Left forelimb (tissue), 1 donor: ENCODE measurements at regions not wholly inside any gene's neighbourhood (a gene's known extent, or its start where the extent isn't known, plus 50 kb on each side); places are given as distances from the start of the nearest gene placed in this dataset.
A peak's percentile ranks its signal among the peaks of the same experiment; 100 is the strongest.

Experiments
- DNase-seq: peaks from one replicate; pipeline ENCODE4 v3.0.0-alpha.2; 2018; ENCODE audit warnings: low spot score

GRCh38 chr5:54676481-54677340 is 159.2 kb downstream of the SNX18 start:
- DNase-seq, result no peak

GRCh38 chr5:54673523-54674225 is 156.1 kb downstream of the SNX18 start:
- DNase-seq, result no peak

- no peak for DNase-seq
These were observed 155.3 kb downstream of the SNX18 start for GRCh38 chr5:54672871-54673270.

- no peak for DNase-seq
These were observed 154.1 kb downstream of the SNX18 start for GRCh38 chr5:54671681-54672080.

DNA sequence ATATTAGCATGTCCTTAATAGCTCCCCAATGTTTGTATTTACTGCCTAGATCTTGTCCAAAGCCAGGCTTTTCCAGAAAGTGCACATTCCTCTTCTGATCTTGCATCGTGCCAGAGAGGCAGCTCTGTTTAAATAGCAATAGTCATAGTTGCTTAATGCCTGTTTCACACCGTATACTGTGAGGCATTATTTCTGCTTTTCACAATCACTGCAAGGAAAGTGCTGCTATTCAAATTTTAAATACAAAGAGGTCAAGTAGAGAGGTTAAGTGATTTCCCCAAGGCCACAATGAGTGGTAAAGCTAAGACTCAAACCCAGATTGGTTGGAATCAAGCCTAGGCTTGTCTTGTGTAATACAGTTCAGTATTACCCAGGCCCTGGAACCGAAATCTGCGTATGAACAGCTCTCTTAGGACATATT is 153.6 kb downstream of the SNX18 start:
- no peak for DNase-seq

GRCh38 chr5:54670281-54670680 is 152.7 kb downstream of the SNX18 start:
- no peak for DNase-seq

DNA sequence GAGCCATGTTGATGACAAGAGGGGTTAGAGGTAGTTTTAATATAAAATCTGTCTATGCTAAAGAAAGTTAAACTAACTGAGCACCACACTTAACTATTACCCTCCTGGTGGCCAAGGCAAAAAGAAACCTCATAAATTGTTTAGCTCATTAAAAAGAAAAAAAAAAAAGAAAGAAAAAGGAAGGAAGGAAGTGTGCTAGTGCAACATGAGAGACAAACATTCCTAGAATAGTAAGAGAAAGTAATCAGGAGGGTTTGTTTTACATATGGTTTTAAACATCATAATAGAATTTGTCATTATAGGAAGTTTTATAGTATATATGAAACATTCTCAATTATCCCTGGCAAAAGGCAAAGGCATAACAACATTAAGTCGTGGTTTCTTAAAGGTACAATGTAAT is 152.3 kb downstream of the SNX18 start:
- DNase-seq, result no peak

GRCh38 chr5:54669285-54669684 is 151.7 kb downstream of the SNX18 start:
- DNase-seq, result no peak

DNA sequence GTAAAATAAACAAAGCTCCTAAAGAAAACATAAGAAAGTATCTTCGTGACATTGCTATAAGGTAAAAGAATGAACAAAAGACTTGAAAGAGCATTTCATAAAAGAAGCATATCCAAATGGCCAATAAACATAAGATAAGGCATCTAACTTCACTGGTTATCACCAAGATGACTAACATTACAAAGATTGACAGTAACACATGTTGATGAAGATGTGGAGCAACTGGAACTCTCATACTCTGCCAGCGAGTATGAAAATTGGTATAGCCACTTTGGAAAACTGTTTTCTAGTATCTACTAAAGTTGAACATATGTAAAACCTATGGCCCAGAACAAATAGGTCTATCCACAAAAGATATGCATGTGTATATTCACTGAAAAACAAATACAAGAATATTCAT is 150.5 kb downstream of the SNX18 start:
- no peak for DNase-seq

- no peak for DNase-seq
These were observed 149.6 kb downstream of the SNX18 start for GRCh38 chr5:54667136-54667535.

DNA sequence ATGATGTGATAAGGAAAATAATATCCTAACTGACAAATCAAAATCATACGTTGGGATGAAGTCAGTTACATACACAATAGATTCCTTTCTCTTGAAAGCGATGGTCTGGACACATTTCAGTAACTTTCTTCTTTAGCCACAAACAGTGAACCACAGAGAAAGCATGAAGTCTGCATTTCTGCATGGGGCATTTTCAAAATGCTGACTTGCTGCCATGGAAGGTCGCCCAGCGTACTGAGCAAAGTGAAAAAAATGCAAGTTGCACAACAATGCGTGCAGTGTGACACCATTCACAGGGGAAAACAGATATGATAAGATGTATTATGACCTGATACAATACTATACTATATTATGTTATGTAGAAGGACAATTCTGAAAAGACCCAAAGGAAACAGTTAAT is 146.3 kb downstream of the SNX18 start:
- no peak for DNase-seq

DNA sequence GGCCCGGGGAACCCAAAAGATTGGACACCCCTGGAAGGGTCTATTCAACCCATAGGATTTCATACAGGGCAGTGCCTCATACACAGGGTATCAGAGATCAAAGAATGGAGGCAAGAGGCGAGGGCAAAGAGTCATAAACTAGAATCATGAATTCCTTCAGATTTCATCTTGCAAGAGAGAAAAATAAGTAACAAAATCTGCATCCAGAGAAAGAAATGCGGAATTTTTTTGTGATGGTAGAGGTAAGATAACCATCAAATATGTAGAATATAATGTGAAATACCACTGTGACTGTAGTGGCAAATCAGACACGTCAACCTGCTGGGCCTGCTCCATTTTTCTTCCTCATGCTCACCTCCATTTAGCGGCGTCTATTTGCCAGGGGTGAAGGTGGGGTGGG is 143.6 kb downstream of the SNX18 start:
- DNase-seq, result no peak

GRCh38 chr5:54659700-54660131 is 142.2 kb downstream of the SNX18 start:
- DNase-seq, result no peak

DNA sequence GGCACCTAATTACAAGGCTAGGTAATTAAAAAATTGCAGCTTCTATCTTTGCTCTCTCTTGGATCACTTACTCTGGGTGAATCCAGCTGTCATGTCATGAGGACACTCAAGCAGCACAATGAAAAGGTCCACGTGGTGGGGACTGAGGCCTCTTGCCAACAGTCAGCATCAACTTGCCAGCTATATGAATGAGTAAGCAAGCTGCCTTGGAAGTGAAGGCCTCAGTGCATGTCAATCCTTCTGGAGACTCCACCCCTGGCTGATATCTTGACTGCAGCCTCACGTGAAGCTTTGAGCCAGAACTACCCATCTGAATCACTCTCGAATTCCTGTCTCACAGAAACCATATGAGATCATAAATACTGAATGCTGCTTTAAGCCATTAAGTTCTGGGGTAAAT is 140.5 kb downstream of the SNX18 start:
- no peak for DNase-seq

DNA sequence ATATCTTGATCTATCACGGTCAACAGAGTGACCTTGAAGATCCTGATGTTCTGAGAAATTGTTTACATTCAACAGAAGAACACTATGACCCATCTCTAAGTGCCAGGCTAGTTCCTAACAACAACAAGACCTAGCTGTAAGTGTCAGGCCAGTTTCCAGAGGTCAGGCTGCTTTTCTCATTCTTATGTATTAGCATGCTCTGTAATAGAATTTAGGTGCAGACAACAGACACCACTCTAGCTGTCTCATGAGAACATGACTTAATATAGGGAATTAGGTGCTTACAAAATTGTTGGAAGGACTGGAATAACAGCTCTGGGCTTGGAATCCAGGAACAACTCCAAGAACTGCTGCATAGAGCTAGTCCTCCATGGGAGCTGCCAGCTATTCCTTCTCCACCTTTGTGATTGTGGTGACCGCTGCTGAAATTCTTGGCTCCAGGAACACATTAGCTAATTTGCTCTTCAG is 138.7 kb downstream of the SNX18 start:
- DNase-seq, result no peak

DNA sequence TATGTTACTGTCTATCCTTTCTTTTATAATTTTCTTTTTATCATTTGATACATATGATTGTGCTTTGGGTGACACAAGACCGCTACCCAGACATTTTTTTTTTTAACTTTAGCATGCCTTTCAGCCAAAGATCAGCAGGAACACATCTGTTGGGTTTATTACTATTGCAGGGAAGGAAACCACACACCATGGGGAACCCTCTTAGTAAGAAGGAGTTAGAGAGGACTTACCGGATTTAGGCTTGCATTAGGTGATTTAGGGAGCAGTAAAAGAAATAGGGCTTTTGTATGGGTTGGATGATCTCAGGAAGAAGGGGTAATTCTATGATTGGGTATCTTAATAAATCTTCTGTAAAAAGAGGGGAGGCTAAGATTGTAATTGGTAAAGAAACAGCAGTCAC is 138.2 kb downstream of the SNX18 start:
- DNase-seq, result no peak

- no peak for DNase-seq
These were observed 137.7 kb downstream of the SNX18 start for GRCh38 chr5:54655266-54655665.

DNA sequence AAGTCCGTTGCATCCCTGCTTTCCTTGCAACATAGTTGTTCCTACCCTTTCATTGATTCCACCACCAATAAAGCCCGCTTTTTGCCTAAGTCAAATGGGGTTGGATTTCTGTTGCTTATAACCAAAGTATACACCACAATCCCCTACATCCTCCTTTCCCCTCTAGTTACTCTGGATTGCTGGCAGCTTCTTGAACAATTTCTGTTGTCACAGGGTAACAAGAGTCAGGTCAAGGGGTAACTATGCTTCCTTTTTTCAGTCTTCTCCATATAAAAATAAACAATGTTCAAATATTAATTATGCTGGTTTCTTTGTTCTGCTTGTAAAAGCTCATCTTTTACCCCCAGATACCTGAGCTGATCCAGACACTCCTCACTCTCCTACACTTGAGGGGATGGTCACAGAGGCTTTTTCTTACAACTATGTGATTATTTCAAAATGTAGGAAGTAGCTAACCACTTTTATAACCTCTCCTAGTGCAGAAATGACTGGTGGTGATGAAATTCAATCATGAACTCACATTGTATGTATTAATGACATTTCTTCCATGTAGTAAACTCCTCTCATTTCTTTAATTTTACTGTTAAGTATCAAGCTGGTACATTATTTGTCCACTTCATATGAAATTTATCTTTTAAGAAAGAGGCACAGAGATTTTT is 136.5 kb downstream of the SNX18 start:
- DNase-seq, result no peak

- no peak for DNase-seq
These were observed 134.0 kb downstream of the SNX18 start for GRCh38 chr5:54651482-54652076.

GRCh38 chr5:54649041-54649504 is 131.5 kb downstream of the SNX18 start:
- DNase-seq, result no peak

- peak; percentile 72 for DNase-seq
These were observed 129.0 kb downstream of the SNX18 start for GRCh38 chr5:54646356-54647101.
